NCI-H2227 (cell line): ENCODE measurements at regions not wholly inside any gene's neighbourhood (a gene's known extent, or its start where the extent isn't known, plus 50 kb on each side); places are given as distances from the start of the nearest gene placed in this dataset.
"Not testable (repeated sequence)": the region's sequence is repeated elsewhere in the genome, so short reads cannot be mapped to it uniquely, and the experiment has no call there.

Experiments
- DNase-seq: peaks from one replicate; lab custom pipeline; 2025; ENCODE audit not compliant: unreplicated experiment; lab: John Stamatoyannopoulos, UW

DNA sequence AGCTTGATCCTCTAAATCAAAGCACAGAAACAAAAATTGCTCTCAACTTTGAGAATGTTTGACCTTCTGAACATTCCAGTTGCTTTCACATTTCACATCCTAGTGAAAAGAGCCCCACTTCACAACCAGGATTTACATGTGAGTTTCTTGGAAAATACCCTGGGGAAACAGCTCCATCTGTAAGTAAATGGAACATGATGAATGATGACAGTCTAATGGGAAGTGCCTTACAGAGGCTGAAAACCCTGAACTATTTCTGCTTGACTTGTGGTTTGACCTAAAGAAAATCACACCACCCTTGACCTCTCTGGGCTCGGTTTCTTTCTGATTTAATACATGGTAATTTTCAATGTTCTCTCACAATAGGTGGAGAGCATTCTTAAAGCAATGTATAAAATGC, 499.4 kb upstream of the API5 start:
- DNase-seq = no peak

DNA sequence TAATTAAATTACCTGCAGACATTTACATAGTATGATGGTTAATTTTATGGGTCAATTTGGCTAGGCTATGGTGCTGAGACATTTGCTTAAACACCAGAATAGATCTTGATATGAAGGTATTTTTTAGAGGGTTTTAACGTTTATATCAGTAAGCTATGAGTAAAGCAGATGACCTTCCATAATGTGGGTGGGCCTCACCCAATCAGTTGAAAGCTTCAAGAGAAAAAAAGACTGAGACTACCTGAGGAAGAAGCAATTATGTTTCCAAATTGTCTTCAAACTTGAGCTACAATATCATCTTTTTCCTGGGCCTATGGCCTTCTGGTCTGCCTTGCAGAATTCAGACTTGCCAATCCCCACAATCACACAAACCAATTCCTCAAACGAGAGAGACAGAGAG, 498.8 kb upstream of the API5 start:
- DNase-seq = no peak

DNA sequence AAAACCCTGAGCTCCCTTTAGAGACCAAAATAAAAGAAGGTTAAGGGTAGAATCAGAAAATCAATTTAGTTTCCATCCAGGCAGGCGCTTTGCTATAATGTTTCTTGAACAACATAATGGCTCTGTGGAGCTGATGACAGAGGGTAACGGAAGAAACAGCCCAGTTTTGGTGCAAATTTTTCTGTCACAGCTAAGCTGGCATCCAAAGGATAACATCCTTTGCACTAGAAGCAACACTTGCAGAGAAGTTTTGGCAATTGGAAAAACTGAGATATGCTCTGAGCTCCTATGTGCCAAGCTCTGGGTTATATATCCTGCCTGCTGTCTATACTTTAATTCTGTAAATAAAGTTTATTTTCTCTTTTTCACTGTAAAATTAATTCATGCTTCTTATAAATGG, 495.3 kb upstream of the API5 start:
- DNase-seq = no peak

DNA sequence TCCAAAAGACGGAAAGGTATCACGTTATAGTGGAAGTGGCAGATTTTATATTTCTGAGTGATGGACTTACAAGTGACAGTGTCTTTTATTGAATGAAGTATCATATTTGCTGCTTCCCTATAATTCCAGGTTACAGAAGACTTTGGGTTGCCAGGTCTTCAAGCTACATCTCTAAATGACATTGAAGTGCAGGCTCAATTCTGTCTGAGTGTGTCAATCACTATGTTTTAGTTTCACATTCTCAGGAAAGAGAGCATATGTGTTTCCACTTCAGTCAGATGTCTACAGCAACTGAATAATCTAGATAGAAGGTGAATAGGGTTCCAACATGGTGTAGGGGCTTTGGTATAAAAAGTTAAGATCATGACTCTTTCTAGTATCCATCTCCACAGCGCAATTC, 492.7 kb upstream of the API5 start:
- DNase-seq = no peak

DNA sequence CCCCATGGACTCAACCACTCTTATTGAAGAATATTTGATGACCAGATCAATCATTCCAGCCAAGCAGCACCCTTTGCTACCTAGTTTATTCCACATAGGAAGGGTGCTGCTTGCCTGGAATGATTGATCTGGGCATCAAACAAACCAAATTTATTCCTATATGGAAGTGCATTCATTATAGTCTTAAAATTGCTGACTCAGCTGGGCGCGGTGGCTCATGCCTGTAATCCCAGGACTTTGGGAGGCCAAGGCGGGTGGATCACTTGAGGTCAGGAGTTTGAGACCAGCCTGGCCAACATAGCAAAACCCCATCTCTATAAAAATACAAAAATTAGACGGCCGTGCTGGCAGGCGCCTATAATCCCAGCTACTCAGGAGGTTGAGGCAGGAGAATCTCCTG, 489.6 kb upstream of the API5 start:
- DNase-seq = not testable (repeated sequence)

DNA sequence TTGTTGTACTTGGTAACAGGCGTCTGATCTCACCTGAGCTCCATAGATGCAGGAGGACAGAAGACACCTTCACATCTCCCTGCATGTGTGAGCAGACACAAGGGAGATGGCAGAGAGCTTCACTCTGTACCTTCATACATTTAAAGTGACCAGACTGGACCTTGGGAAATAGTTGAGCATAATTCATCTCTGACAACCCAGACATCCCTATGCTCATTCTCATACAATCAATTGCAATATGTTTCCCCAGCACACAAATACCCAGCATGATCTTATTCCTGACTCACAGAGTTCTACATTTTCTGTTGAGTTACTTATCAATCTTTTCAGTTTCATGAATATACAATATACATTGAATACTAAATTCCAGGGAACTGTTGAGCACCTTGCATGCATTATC, 488.2 kb upstream of the API5 start:
- no peak for DNase-seq

DNA sequence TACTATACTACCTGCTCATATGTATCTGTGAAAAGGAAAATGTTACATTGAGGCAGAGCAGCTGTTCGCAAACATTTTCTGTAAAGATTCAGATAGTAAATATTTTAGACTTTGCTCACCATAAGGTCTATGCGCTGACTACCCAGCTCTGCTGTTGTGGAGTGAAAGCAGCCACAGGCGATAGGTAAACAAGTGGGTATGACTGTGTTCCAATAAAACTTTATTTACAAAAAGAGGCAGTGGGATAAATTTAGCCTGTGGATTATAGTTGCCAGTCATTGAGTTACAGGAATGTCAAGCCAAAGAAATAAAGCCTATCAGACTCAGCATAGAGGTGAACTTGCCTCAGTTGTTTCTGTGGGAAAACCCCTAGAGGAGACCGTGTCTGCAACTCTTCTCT, 487.7 kb upstream of the API5 start:
- DNase-seq = no peak

DNA sequence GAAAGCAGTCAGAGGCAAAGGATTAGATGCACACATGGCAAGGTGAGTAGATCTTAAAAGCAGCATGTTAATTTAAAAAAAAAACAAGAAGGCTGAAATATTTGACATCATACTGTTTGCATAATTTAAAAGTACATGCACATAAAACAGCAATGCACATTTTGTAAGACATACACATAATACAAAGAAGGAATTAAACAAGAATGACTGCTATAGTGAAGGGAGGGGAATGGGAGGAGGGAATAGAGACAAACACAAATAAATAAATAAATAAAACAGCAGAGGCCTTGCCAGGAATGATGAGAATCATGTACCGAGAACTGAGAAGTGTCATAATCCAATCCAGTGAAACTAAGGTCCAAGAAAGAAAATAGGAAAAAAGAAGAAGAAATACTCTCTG, 486.2 kb upstream of the API5 start:
- DNase-seq = no peak

DNA sequence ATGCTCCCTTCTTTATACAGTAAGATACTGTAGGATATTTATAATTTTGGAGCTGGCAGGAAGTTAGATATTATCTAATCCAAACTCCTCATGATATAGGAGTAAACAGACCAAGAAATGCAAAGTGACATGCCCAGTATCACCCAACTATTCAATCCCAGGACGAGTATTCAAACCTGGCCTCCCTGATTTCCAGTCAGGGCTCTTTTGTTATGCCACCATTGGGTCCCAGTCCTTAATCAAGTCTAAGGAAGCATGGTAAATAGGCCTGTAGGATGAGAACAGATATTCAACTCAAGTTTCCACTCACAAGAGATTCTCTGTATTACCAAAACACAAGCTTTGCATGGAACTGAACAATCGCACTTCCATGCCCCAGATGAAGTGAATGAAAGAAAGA, 484.0 kb upstream of the API5 start:
- DNase-seq = no peak

DNA sequence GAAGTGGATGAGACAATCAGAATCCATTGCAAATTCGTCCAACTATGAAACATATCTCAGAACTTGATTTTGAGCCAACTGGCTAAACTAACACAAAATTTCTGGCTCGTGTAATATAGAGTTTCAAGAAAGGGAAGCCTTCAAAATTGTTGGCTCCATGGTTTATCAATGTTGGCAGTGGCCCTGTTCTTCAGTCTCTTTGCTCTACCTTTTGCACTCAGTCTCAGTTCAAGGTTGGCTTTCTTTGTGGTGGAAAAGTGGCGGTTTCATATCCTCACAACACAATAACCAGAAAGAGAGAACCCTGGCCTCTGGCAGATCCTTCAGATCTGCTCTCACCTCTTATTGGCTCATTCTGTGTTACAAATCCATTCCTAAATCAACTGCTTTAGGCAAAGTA, 473.8 kb upstream of the API5 start:
- no peak for DNase-seq

DNA sequence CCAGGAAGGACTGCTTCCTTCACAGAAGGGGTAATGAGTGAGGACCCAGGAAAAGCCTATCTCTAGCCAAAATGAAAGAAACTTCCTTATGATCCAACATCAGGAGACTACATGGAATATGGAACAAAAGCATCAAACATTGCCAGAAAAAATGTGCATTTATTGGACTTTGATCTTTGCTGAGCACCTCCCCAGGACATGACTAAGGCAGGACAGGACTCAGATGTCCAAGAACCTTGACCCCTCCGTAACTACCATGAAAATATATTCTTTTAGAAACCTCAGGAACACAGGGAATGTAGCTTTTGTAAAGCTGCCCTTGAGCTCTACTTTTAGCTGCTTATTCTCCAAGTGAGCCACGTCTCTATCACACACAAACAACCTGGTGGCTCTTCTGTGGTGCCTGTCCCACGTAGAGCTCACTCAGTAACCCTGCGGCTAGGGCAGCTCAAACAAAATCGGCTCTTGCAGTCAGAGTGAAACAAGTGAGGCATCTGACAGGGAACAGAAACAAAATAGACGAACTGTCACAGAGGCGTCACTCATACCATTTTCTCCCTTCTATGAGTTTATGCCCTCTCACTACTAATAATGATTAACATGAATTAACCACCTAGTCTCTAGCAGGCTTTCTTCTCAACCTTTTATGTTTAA, 471.5 kb upstream of the API5 start:
- DNase-seq = no peak

DNA sequence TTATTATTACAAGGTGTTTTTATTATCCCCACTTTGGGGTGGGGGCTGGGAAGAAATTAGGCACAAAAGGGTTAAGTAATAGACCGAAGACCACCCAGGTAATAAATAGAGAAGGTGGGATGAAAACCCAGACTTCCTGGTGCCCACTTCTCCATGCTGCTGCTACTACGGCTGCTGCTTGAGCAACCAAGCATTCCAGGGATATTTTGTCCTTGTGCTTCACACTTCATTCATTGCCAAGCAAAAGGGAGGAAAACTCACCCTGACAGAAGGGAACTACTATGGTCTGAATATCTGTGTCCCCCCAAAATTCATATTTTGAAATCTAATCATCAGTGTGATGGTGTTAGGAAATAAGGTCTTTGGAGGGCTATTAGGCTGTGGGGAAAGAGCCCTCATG, 470.9 kb upstream of the API5 start:
- no peak for DNase-seq

DNA sequence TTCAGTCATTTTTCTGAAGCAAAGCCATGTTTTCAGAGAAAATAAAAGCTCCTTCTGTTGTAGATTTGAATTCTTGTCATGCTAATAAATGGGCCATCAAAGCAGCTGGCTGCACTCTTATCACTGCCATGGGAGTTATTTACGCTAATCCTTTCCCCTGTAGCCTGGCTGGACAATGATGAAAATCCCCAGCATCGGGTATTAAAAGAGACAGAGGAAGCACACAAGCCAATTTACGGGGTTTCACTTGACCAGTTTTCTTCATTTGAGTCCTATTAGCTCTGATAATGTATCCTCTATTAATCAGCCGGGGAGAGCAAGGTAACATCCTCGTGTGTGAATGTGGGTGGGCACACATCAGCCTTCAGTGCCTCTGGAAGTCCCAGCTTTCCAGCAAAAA, 470.2 kb upstream of the API5 start:
- no peak for DNase-seq

DNA sequence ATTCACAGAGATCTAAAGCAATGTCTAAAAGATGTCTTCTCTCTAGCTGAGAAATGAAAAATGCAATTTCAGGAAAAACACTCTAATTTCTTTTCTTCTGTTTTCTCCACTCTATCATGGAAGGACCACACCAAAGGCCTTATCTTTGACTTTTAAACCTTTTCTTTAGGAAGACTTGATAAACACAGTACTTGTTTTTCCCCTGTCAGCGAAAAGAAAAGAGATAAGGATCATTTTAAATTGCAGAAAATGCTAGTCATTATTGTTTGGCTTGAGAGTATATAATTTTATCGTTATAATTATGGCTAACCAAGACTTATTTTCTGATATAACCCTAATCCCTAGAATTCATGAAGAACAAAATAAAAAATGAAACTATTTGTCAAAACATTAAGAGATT, 462.4 kb upstream of the API5 start:
- DNase-seq = no peak

DNA sequence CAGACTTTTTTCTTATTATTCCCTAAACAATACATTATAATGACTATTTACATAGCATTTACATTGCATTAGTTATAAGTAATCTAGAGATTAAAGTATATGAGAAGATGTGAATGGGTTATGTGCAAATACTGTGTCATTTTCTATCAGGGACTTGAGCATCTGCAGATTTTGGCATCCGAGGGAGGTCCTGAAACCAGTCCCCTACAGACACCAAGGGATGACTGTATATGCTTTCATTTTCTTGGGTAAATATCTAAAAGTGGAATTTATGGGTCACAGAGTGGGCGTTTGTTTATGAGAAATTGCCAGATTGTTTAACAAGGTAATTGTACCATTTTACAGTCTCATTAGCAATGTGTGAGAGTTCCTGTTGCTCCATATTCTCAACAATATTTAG, 454.5 kb upstream of the API5 start:
- DNase-seq = no peak

DNA sequence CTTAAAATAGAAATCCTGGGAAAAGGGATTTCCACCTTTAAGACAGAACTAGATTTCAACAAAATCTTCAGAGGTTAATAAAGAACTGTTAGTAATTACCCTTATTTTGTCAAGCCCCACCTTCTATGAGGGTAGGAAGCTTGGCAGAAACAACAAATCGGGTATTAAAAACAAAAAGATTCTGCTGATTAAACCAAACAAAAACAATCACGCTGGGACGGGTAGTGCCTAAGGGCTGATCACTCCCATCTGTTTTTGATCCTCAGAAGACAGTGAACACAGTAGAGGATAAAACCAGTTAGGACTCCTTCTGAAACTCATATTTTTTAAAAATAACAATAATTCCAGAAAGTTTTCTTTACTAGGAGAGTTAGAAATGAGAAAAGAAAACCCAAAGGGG, 441.3 kb upstream of the API5 start:
- DNase-seq = no peak

DNA sequence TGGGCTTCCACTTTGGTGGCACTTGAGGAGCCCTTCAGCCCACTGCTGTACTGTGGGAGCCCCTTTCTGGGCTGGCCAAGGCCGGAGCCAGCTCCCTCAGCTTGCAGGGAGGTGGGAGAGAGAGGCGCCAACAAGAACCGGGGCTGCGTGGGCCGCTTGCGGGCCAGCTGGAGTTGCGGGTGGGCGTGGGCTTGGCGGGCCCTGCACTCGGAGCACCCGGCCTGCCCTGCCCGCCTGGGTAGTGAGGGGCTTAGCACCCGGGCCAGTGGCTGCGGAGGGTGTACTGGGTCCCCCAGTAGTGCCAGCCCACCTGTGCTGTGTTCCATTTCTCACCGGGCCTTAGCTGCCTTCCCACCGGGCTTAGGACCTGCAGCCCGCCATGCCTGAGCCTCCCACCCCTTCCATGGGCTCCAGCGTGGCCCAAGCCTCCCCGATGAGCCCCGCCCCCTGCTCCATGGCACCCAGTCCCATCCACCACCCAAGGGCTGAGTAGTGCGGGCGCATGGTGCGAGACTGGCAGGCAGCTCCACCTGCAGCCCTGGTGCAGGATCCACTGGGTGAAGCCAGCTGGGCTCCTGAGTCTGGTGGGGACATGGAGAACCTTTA, 437.9 kb upstream of the API5 start:
- not testable (repeated sequence) for DNase-seq

DNA sequence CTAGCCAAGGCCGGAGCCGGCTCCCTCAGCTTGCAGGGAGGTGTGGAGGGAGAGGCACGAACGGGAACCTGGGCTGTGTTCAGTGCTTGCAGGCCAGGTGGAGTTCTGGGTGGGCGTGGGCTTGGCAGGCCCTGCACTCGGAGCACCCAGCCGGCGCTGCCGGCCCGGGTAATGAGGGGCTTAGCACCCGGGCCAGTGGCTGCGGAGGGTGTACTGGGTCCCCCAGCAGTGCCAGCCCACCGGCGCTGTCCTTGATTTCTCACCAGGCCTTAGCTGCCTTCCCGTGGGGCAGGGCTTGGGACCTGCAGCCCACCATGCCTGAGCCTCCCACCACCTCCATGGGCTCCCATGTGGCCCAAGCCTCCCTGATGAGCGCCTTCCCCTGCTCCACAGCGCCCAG, 430.5 kb upstream of the API5 start:
- DNase-seq = not testable (repeated sequence)

DNA sequence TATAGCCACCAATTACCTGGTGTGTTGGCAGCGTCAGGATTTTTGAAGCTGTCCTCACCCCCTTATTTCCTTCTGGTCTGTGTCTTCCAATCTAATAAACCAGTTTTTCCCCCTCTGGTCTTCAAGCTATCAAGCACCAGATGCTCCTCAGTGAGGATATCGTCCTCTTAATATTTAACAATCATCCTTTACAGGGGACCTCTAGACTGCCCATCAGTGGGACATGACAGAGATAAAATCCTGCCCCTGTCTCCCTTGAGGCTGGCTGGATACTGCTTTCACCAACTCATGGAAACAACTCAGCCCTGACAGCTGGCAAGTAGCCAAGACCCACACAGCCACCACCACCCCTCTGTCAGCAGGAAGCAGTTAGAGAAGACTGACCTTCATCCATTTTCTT, 421.0 kb upstream of the API5 start:
- DNase-seq = no peak

DNA sequence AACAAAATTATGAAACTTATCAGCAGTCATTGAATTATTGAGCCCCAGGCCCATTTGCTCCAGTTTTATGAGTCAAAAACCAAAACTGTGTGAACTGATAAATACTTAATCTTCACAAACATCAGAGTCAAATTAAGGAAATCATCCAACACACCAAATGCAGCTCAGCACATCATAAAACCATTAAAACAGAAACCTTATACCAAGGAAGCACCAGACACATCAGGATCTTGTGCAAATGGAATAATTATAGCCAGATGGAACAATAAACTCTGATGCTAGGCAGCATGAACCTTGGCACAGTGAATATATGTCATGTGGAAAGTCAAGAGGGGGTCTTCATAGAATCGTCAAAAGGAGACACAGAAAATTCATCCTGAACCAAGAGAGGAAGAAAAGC, 410.7 kb upstream of the API5 start:
- no peak for DNase-seq

DNA sequence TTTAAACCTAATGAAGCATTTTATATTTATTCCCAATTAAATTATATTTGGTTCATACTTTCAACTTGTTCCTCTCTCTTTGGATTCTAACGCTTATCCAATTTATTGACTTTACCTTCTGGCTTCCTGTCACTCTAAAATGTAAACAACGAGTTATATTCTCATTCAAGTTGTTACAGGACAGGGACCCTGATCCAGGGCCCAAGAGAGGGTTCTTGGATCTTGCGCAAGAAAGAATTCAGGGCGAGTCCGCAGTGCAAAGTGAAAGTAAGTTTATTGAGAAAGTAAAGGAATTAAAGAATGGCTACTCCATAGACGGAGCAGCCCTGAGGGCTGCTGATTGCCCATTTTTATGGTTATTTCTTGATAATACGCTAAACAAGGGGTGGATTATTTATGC, 405.6 kb upstream of the API5 start:
- DNase-seq = no peak

DNA sequence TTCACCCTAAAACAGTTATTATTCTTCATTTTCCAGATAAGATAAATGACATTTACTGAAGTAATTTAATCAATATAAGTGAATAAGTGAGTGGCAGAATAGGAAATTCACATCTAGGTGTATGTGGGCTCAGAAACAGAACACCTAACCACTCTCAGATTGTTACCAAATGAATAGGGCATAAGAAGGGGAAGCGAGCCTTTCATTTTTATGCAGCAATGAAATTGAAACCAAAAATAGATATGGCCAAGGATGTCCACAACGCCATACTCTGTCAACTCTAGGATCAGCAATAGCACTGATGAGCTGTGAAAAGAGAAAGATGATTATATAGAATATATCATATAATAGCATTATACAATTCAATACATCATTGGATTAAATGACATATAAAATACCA, 398.1 kb upstream of the API5 start:
- DNase-seq = no peak

DNA sequence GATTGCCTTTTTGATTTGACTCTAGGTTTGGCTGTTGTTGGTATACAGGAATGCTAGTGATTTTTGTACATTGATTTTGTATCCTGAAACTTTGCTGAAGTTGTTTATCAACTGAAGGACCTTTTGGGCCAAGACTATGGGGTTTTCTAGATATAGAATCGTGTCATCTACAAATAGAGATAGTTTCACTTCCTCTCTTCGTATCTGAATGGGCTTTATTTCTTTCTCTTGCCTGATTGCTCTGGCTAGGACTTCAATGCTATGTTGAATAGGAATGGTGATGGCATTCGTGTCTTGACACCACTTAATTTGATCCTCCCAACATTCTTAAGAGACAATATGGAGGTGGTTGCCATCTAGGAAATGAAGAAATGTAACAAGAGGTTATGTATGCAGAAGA, 388.1 kb upstream of the API5 start:
- no peak for DNase-seq
